Astrocyte (in vitro differentiated cells and primary cell): ENCODE measurements at regions not wholly inside any gene's neighbourhood (a gene's known extent, or its start where the extent isn't known, plus 50 kb on each side); places are given as distances from the start of the nearest gene placed in this dataset.

Experiments used
- DNase-seq: peaks from one replicate; pipeline ENCODE4 v3.0.0-alpha.2; 2010; ENCODE audit warnings: low read depth
- FAIRE-seq: peaks from 2 replicates; lab custom pipeline; 2011; peaks lifted over from hg19 to GRCh38; lab: Jason Lieb, UNC
- H2AFZ ChIP-seq: 2 replicates; pipeline ENCODE4 v1.6.0; 2012; ENCODE audit warnings: low read depth, low read length, inconsistent platforms
- H3K27ac ChIP-seq: 2 replicates; pipeline ENCODE4 v1.5.1; 2011; ENCODE audit warnings: low read depth, low read length, inconsistent platforms
- H3K27me3 ChIP-seq: 2 replicates; pipeline ENCODE4 v1.6.0; 2011; ENCODE audit warnings: low read length, inconsistent platforms; ENCODE audit not compliant: insufficient read depth
- H3K36me3 ChIP-seq: 2 replicates; pipeline ENCODE4 v1.5.1; 2011; ENCODE audit warnings: low read length, inconsistent platforms; ENCODE audit not compliant: insufficient read depth
- H3K4me1 ChIP-seq: 2 replicates; pipeline ENCODE4 v1.5.1; 2011; ENCODE audit warnings: low read length, inconsistent platforms; ENCODE audit not compliant: insufficient read depth
- H3K4me2 ChIP-seq: 2 replicates; pipeline ENCODE4 v1.6.0; 2012; ENCODE audit warnings: low read length, inconsistent platforms
- H3K4me3 ChIP-seq: 2 replicates; pipeline ENCODE4 v1.5.1; 2011; ENCODE audit warnings: low read depth, mild to moderate bottlenecking, low read length, inconsistent platforms; ENCODE audit not compliant: insufficient read depth
- H3K79me2 ChIP-seq: 2 replicates; pipeline ENCODE4 v1.6.0; 2012; ENCODE audit warnings: mild to moderate bottlenecking, low read length, inconsistent platforms; ENCODE audit not compliant: insufficient read depth
- H3K9ac ChIP-seq: 2 replicates; pipeline ENCODE4 v1.6.0; 2012; ENCODE audit warnings: mild to moderate bottlenecking, low read length, inconsistent platforms
- H3K9me3 ChIP-seq: 2 replicates; pipeline ENCODE4 v1.5.1; 2012; ENCODE audit warnings: low read depth, mild to moderate bottlenecking, low read length, inconsistent platforms; ENCODE audit not compliant: insufficient read depth
- H4K20me1 ChIP-seq: 2 replicates; pipeline ENCODE4 v1.6.0; 2012; ENCODE audit warnings: low read length, inconsistent platforms; ENCODE audit not compliant: insufficient read depth
- H3K27ac Mint-ChIP-seq: one replicate; pipeline ENCODE4 v1.8.0; 2021; ENCODE audit warnings: mild to moderate bottlenecking, mixed read lengths; ENCODE audit not compliant: unreplicated experiment
- H3K27me3 Mint-ChIP-seq: one replicate; pipeline ENCODE4 v1.8.0; 2021; ENCODE audit warnings: low read depth, mixed read lengths; ENCODE audit not compliant: unreplicated experiment
- H3K36me3 Mint-ChIP-seq: one replicate; pipeline ENCODE4 v1.8.0; 2021; ENCODE audit warnings: low read depth, mixed read lengths; ENCODE audit not compliant: unreplicated experiment
- H3K4me1 Mint-ChIP-seq: one replicate; pipeline ENCODE4 v1.8.0; 2021; ENCODE audit warnings: low read depth, mixed read lengths; ENCODE audit not compliant: unreplicated experiment
- H3K4me3 Mint-ChIP-seq: one replicate; pipeline ENCODE4 v1.8.0; 2021; ENCODE audit warnings: mild to moderate bottlenecking, moderate library complexity, mixed read lengths; ENCODE audit not compliant: unreplicated experiment
- H3K9me3 Mint-ChIP-seq: one replicate; pipeline ENCODE4 v1.8.0; 2021; ENCODE audit warnings: mild to moderate bottlenecking, mixed read lengths; ENCODE audit not compliant: unreplicated experiment
- EZH2 ChIP-seq: IDR thresholded peaks from 2 replicates; pipeline ENCODE4 v1.6.1; 2012; ENCODE audit warnings: mild to moderate bottlenecking, low read length, inconsistent platforms; ENCODE audit not compliant: insufficient read depth
- TF ChIP-seq, protein P1 (sequence below): IDR thresholded peaks from 2 replicates; pipeline ENCODE4 v1.5.1; 2011; ENCODE audit warnings: low read depth, mild to moderate bottlenecking, inconsistent platforms, low read length, moderate library complexity; ENCODE audit not compliant: insufficient read depth

DNA sequence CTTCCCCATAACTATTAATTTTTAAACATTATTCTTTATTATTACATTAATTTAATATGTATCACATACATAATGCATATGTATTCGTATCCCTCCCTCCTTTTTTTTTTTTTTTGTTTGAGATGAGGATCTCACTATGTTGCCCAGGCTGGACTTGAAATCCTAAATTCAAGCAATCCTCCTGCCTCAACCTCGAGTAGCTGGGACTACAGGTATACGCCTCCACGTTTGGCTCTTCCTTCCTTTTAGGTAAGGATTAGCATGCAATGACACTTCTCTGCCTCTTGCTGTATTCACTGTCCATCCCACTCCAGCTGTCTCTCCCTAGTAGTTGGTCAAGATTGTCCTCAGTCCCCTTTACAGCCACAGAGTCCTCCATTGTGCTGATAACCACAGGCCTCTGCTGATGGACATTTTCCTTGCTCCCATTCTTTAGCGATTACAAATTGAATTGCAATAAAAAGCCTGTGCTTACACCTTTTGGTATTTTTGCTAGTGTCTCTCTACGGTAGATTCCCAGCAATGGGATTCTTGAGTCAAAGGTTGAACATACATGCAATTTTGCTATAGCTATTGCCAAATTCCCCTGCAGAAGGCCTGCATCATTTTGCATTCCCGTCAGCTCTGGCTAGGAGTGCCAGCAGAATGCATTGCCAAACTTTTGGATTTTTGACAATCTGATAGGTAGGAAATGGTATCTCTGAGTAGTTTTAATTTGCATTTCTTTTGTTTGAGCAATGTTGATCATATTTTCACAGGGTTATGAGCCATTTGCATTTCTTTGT, 156.6 kb downstream of the SMAD6 start:
- Mint-ChIP-seq H3K27ac (no peak overlapping the region), H3K36me3 (no peaks in the 10 kb centered on the region), H3K4me3 (no peak overlapping the region), H3K27me3 (no peaks in the 10 kb centered on the region), H3K9me3 (no peaks in the 10 kb centered on the region), H3K4me1 (peaks cover 18% of the 10 kb centered on the region)
- Histone ChIP-seq H3K4me2 (no peak overlapping the region), H3K79me2 (no peaks in the 10 kb centered on the region), H2AFZ (no peak overlapping the region), H3K27me3 (no peaks in the 10 kb centered on the region), H3K4me1 (no peaks in the 10 kb centered on the region), H3K4me3 (no peak overlapping the region), H3K9me3 (no peaks in the 10 kb centered on the region), H4K20me1 (no peaks in the 10 kb centered on the region), H3K27ac (no peak overlapping the region), H3K36me3 (no peaks in the 10 kb centered on the region), H3K9ac (no peak overlapping the region)
- FAIRE-seq, result no peak
- DNase-seq, result no peak
- TF ChIP-seq, protein P1, sequence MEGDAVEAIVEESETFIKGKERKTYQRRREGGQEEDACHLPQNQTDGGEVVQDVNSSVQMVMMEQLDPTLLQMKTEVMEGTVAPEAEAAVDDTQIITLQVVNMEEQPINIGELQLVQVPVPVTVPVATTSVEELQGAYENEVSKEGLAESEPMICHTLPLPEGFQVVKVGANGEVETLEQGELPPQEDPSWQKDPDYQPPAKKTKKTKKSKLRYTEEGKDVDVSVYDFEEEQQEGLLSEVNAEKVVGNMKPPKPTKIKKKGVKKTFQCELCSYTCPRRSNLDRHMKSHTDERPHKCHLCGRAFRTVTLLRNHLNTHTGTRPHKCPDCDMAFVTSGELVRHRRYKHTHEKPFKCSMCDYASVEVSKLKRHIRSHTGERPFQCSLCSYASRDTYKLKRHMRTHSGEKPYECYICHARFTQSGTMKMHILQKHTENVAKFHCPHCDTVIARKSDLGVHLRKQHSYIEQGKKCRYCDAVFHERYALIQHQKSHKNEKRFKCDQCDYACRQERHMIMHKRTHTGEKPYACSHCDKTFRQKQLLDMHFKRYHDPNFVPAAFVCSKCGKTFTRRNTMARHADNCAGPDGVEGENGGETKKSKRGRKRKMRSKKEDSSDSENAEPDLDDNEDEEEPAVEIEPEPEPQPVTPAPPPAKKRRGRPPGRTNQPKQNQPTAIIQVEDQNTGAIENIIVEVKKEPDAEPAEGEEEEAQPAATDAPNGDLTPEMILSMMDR, result no peak
- TF ChIP-seq EZH2, result no peak

DNA sequence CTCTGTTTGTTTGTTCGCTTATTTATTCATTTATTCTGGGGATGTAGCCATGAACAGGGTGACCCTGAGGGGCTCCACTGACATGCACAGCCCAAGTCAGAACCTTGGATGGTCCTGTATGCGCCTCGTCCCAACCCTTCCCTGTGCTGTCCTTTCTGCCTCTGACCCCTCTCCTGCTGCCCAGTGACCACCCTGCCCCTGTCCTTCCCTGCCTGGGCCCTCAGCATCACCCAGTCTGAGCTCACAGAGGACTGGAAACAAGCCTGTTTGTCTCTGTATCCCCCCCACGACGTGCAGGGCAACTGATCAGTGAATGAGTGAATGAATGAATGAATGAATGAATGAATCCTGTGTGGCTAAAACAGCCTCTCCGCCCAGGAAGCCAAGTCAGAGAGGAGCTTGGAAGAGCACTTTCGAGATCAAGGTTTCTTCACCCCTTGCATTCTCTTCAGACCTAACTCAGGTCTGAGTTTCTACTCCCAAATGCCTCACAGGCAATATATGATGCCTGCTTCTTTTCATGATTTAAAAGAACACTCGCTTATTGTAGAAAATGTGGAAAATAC, 157.7 kb downstream of the SMAD6 start:
- H4K20me1 ChIP-seq, result no peaks in the 10 kb centered on the region
- H3K27ac Mint-ChIP-seq, result no peak overlapping the region
- H3K27me3 ChIP-seq, result no peaks in the 10 kb centered on the region
- H3K27ac ChIP-seq, result no peak overlapping the region
- H3K4me2 ChIP-seq, result no peak overlapping the region
- no peak overlapping the region for H2AFZ ChIP-seq
- H3K79me2 ChIP-seq, result no peaks in the 10 kb centered on the region
- no peak for FAIRE-seq
- TF ChIP-seq EZH2, result no peak
- TF ChIP-seq, protein P1, result no peak
- no peaks in the 10 kb centered on the region for H3K9me3 ChIP-seq
- no peaks in the 10 kb centered on the region for H3K4me1 ChIP-seq
- H3K4me1 Mint-ChIP-seq, result peaks cover 18% of the 10 kb centered on the region
- no peaks in the 10 kb centered on the region for H3K9me3 Mint-ChIP-seq
- H3K4me3 Mint-ChIP-seq, result no peak overlapping the region
- no peaks in the 10 kb centered on the region for H3K36me3 ChIP-seq
- H3K4me3 ChIP-seq, result no peak overlapping the region
- H3K36me3 Mint-ChIP-seq, result no peaks in the 10 kb centered on the region
- no peak for DNase-seq
- H3K27me3 Mint-ChIP-seq, result no peaks in the 10 kb centered on the region
- no peak overlapping the region for H3K9ac ChIP-seq

DNA sequence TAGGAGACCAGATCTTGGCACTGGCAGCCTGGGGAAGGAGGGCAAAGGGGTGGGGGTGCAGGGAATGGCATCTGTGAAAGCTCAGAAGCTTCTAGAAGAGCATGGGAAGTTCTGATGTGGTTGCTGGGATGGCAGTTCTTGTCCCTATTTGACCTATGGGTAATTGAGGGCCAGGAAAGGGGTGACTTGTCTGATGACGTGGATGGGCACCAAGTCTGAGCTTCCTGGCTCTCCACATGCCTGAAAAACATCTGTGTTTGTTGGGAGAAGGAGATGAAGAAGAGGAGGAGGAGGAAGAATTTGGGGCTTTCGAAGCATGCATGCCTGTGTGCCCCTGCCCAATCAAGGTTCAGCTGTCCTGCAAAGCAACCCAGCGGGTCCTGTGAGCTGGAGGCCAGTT, 158.8 kb downstream of the SMAD6 start:
- Histone ChIP-seq H3K27me3 (no peaks in the 10 kb centered on the region), H3K79me2 (no peaks in the 10 kb centered on the region), H3K9me3 (no peaks in the 10 kb centered on the region), H2AFZ (no peak overlapping the region), H3K4me1 (no peaks in the 10 kb centered on the region), H3K4me2 (no peak overlapping the region), H3K27ac (no peak overlapping the region), H3K9ac (no peak overlapping the region), H4K20me1 (no peaks in the 10 kb centered on the region), H3K36me3 (no peaks in the 10 kb centered on the region), H3K4me3 (no peak overlapping the region)
- Mint-ChIP-seq H3K9me3 (no peaks in the 10 kb centered on the region), H3K27me3 (no peaks in the 10 kb centered on the region), H3K27ac (no peak overlapping the region), H3K4me3 (no peak overlapping the region), H3K36me3 (no peaks in the 10 kb centered on the region), H3K4me1 (peaks cover 14% of the 10 kb centered on the region)
- TF ChIP-seq, protein P1, result no peak
- TF ChIP-seq EZH2, result no peak
- FAIRE-seq, result no peak
- DNase-seq, result no peak
